BLaER1 treated with 17β-estradiol and CSF1 and Interleukin-3, amounts not matched to agents 10 nM and 100 nM (cell line): ENCODE measurements at regions not wholly inside any gene's neighbourhood (a gene's known extent, or its start where the extent isn't known, plus 50 kb on each side); places are given as distances from the start of the nearest gene placed in this dataset.

Source experiments
- H3K27ac ChIP-seq, 11 experiments: shearing (Covaris generic); formaldehyde crosslinking; 2 replicates each; pipeline ENCODE4 v1.8.1; 2022
- H3K27me3 ChIP-seq, 11 experiments: shearing (Covaris generic); formaldehyde crosslinking; 2 replicates each; pipeline ENCODE4 v1.8.1; 2022
- H3K36me3 ChIP-seq, 11 experiments: shearing (Covaris generic); formaldehyde crosslinking; 2 replicates each; pipeline ENCODE4 v1.8.1; 2022
- H3K4me1 ChIP-seq, 10 experiments: shearing (Covaris generic); formaldehyde crosslinking; 2 replicates each; pipeline ENCODE4 v1.8.1; 2022
- H3K4me2 ChIP-seq, 11 experiments: shearing (Covaris generic); formaldehyde crosslinking; 2 replicates each; pipeline ENCODE4 v1.8.1; 2022
- H3K4me3 ChIP-seq, 10 experiments: shearing (Covaris generic); formaldehyde crosslinking; 2 replicates each; pipeline ENCODE4 v1.8.1; 2022
- H3K9ac ChIP-seq, 11 experiments: shearing (Covaris generic); formaldehyde crosslinking; 2 replicates each; pipeline ENCODE4 v1.8.1; 2022
- H3K9me3 ChIP-seq, 11 experiments: shearing (Covaris generic); formaldehyde crosslinking; replicated peaks in 1 of 11; 2 replicates each; pipeline ENCODE4 v1.8.1; 2022
- H4K20me1 ChIP-seq, 11 experiments: shearing (Covaris generic); formaldehyde crosslinking; 2 replicates each; pipeline ENCODE4 v1.8.1; 2022
- Cebpa-rat ChIP-seq, 11 experiments: shearing (Covaris generic); IDR thresholded peaks; 2 replicates each; pipeline ENCODE4 v1.8.1; 2022

GRCh38 chr11:23673366-23673765 lies 813.1 kb upstream of the CCDC179 start:
- Histone ChIP-seq H3K36me3 (no peaks in the 10 kb centered on the region), H3K9ac (no peak overlapping the region), H3K4me1 (peaks cover 0 to 9% (median 0%) of the 10 kb centered on the region in 10 experiments; a peak in 1 of 20 replicates), H3K4me3 (no peak overlapping the region), H3K4me2 (no peak overlapping the region), H3K9me3 (no peaks in the 10 kb centered on the region), H3K27ac (no peak overlapping the region), H3K27me3 (no peaks in the 10 kb centered on the region), H4K20me1 (no peaks in the 10 kb centered on the region)
- TF ChIP-seq Cebpa-rat (IDR thresholded peaks at IDR 0.05): no peak

- Histone ChIP-seq H3K36me3 (no peaks in the 10 kb centered on the region), H3K9ac (no peak overlapping the region), H3K4me1 (no peaks in the 10 kb centered on the region), H3K9me3 (no peaks in the 10 kb centered on the region), H3K4me3 (no peak overlapping the region), H3K4me2 (no peak overlapping the region), H4K20me1 (no peaks in the 10 kb centered on the region), H3K27me3 (no peaks in the 10 kb centered on the region), H3K27ac (no peak overlapping the region)
- no peak for TF ChIP-seq Cebpa-rat (IDR thresholded peaks at IDR 0.05)
Measured at GRCh38 chr11:23674866-23675265, 814.6 kb upstream of the CCDC179 start.

DNA sequence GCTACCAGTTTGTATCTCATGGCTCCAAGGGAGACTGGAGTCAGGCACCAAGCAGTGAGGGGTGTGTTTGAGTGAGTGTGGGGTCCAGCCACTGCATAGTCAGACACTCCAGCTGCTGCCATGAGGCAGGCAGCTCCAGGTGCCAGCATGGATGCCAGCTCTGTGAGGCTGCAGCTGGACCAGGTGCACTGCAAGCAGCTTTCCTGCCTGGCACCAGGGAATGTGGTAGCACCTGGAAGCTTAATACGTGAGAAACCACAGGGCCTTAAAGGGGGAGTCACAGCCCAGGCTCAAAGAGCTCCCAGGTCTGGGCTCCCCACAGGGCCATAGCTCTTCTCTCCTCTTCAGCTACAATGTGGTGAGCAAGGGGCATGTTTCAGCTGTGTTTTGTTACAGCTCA lies 817.8 kb upstream of the LUZP2 start:
- Histone ChIP-seq H3K36me3 (no peaks in the 10 kb centered on the region), H3K9ac (no peak overlapping the region), H3K9me3 (no peaks in the 10 kb centered on the region), H4K20me1 (no peaks in the 10 kb centered on the region), H3K27me3 (peaks cover 0 to 2% (median 0%) of the 10 kb centered on the region in 11 experiments; a peak in 1 of 22 replicates), H3K4me2 (no peak overlapping the region), H3K4me1 (no peaks in the 10 kb centered on the region), H3K4me3 (no peak overlapping the region), H3K27ac (no peak overlapping the region)
- TF ChIP-seq Cebpa-rat (IDR thresholded peaks at IDR 0.05): no peak

DNA sequence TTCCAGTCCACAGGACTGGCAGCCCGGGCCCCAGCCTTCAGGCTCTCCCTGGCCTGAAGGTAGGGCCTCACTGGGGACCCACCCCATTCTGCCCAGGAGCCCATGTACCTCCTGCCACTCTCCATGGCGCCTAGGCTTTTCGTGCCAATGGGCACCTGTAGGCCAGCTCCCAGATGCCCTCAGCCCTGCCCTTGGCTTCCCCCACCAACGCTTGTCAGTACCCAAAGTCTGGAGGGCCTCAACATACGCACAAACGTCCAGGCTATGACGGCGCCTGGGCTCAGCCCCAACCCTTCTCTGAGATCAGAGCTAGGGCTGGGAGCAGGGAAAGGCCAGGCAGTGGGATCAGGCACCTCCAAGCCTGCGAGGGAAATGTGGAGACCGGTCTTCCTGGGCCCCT lies 816.9 kb upstream of the LUZP2 start:
- Histone ChIP-seq H4K20me1 (no peaks in the 10 kb centered on the region), H3K27ac (no peak overlapping the region), H3K9me3 (no peaks in the 10 kb centered on the region), H3K4me3 (no peak overlapping the region), H3K27me3 (peaks cover 0 to 3% (median 0%) of the 10 kb centered on the region in 11 experiments; a peak in 2 of 22 replicates), H3K9ac (no peak overlapping the region), H3K4me1 (no peaks in the 10 kb centered on the region), H3K4me2 (no peak overlapping the region), H3K36me3 (no peaks in the 10 kb centered on the region)
- no peak for TF ChIP-seq Cebpa-rat (IDR thresholded peaks at IDR 0.05)

- Histone ChIP-seq H3K27ac (no peak overlapping the region), H3K36me3 (no peaks in the 10 kb centered on the region), H4K20me1 (no peaks in the 10 kb centered on the region), H3K4me2 (no peak overlapping the region), H3K4me3 (no peak overlapping the region), H3K9me3 (no peaks in the 10 kb centered on the region), H3K27me3 (peaks cover 0 to 3% (median 0%) of the 10 kb centered on the region in 11 experiments; a peak in 2 of 22 replicates), H3K4me1 (no peaks in the 10 kb centered on the region), H3K9ac (no peak overlapping the region)
- no peak for TF ChIP-seq Cebpa-rat (IDR thresholded peaks at IDR 0.05)
Measured at GRCh38 chr11:23680488-23681230, 816.2 kb upstream of the LUZP2 start.

GRCh38 chr11:23684701-23685100 lies 812.2 kb upstream of the LUZP2 start:
- TF ChIP-seq Cebpa-rat (IDR thresholded peaks at IDR 0.05): no peak

DNA sequence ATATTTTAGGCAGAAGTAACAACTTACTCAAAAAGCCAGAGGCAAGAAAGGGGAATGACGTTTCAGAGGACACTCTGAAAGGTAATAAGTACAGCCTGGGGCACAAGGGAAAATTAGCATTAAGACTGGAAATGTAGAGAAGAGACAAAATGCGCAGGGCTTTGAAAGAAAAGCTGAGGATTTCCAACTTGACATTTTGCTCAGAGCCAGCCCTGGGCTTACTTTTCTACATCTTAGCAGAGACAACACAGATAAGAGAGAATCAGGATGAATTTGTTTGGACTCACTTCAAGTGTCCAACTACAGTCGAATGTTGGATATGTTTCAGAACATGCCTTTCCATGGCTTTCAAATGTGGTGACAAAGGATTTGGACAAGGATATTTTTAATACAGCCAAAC lies 808.9 kb upstream of the LUZP2 start:
- Histone ChIP-seq H3K4me1 (peaks cover 0 to 23% (median 6%) of the 10 kb centered on the region in 10 experiments; a peak in 10 of 20 replicates), H3K9me3 (peaks cover 0 to 6% (median 0%) of the 10 kb centered on the region in 11 experiments; a peak in 1 of 22 replicates), H3K27me3 (peaks cover 0 to 3% (median 0%) of the 10 kb centered on the region in 11 experiments; a peak in 2 of 22 replicates), H3K9ac (no peak overlapping the region), H3K36me3 (no peaks in the 10 kb centered on the region), H3K4me3 (no peak overlapping the region), H4K20me1 (no peaks in the 10 kb centered on the region), H3K27ac (no peak overlapping the region), H3K4me2 (no peak overlapping the region)
- no peak for TF ChIP-seq Cebpa-rat (IDR thresholded peaks at IDR 0.05)

More at GRCh38 chr11:23684701-23685100, 812.2 kb upstream of the LUZP2 start:
- peaks cover 0 to 3% (median 0%) of the 10 kb centered on the region in 11 experiments; a peak in 2 of 22 replicates for H3K27me3 ChIP-seq
- no peaks in the 10 kb centered on the region for H3K36me3 ChIP-seq
- no peak overlapping the region for H3K4me2 ChIP-seq
- no peaks in the 10 kb centered on the region for H4K20me1 ChIP-seq
- no peak overlapping the region for H3K27ac ChIP-seq
- no peak overlapping the region for H3K4me3 ChIP-seq
- peaks cover 0 to 16% (median 6%) of the 10 kb centered on the region in 10 experiments; a peak in 10 of 20 replicates for H3K4me1 ChIP-seq
- peaks cover 0 to 6% (median 0%) of the 10 kb centered on the region in 11 experiments; a peak in 1 of 22 replicates for H3K9me3 ChIP-seq
- no peak overlapping the region for H3K9ac ChIP-seq

DNA sequence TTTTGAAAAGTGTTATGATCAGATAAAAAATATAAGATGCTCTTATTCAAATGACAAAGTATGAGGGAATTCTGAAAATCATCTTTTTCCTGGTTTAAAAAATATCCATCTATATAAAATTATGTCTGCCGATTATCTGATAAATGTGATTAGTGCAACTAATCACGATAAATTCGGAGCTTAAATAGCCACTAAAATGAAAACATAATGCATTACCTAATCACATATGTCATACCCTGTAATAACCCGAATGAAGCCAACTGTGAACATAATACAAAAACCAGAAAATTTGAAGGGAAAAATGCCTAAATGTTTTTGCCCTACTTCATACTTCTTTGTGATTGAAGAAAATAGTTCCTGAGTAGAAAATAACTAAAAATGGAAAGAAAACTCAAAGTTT lies 808.4 kb upstream of the LUZP2 start:
- Histone ChIP-seq H3K4me1 (peaks cover 0 to 23% (median 6%) of the 10 kb centered on the region in 10 experiments; a peak in 10 of 20 replicates), H3K27me3 (peaks cover 0 to 3% (median 0%) of the 10 kb centered on the region in 11 experiments; a peak in 2 of 22 replicates), H4K20me1 (no peaks in the 10 kb centered on the region), H3K4me3 (no peak overlapping the region), H3K9me3 (peaks cover 0 to 6% (median 0%) of the 10 kb centered on the region in 11 experiments; a peak in 1 of 22 replicates), H3K9ac (no peak overlapping the region), H3K27ac (peak overlapping the region in 2 of 11 experiments; percentile 13 to 44; a peak in 3 of 22 replicates), H3K4me2 (peak overlapping the region in 7 of 11 experiments; percentile 10 to 65 (median 36); a peak in 10 of 22 replicates), H3K36me3 (no peaks in the 10 kb centered on the region)
- TF ChIP-seq Cebpa-rat (IDR thresholded peaks at IDR 0.05): no peak

DNA sequence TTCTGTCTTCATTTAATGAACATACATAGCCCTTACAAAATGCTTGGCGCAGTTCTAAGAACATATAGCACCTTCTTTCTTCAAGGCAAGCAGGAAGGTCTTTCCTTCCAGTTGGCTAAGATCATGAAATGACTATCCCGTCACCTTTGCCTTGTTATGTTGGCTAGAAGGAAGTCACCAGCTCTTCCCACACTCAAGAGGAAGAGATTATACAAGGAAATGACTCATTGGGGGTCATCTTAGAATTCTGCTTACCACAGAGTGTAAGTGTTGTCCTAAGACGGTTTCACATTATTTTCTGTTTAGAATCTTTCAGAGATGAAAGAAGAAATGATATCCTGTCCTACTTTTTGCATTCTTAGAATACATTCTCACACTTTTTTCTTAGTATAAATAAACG lies 808.0 kb upstream of the LUZP2 start:
- no peak for TF ChIP-seq Cebpa-rat (IDR thresholded peaks at IDR 0.05)

More for the DNA sequence above, 808.0 kb upstream of the LUZP2 start:
- Histone ChIP-seq H3K36me3 (no peaks in the 10 kb centered on the region), H3K9me3 (peaks cover 0 to 6% (median 0%) of the 10 kb centered on the region in 11 experiments; a peak in 1 of 22 replicates), H3K9ac (no peak overlapping the region), H3K4me1 (peaks cover 0 to 23% (median 6%) of the 10 kb centered on the region in 10 experiments; a peak in 10 of 20 replicates), H3K27ac (peak overlapping the region in 3 of 11 experiments; percentile 36 to 46 (median 44); a peak in 4 of 22 replicates), H4K20me1 (no peaks in the 10 kb centered on the region), H3K27me3 (peaks cover 0 to 3% (median 0%) of the 10 kb centered on the region in 11 experiments; a peak in 2 of 22 replicates), H3K4me2 (peak overlapping the region in 7 of 11 experiments; percentile 10 to 65 (median 36); a peak in 10 of 22 replicates), H3K4me3 (no peak overlapping the region)
